Spleen (tissue), 11 donors: ENCODE measurements at regions not wholly inside any gene's neighbourhood (a gene's known extent, or its start where the extent isn't known, plus 50 kb on each side); places are given as distances from the start of the nearest gene placed in this dataset.

Source experiments
- DNase-seq: peaks from one replicate; pipeline ENCODE4 v3.0.0-alpha.2; 2020
- H3K27ac ChIP-seq, 8 donors: fragments of 200-600 bp; sonication (generic) in 7 of 8; 1 replicate in 4 of 8; 2 replicates in 4 of 8; pipeline versions ENCODE4 v1.5.0 to v1.8.0; 2016 to 2021; ENCODE audit warnings: inconsistent platforms in 4 of 8, mild to moderate bottlenecking in 4 of 8, moderate library complexity in 1 of 8
- H3K27me3 ChIP-seq, 7 donors: fragments of 200-600 bp; sonication (generic) in 6 of 7; replicated peaks in 1 of 7; 1 replicate in 4 of 7; 2 replicates in 3 of 7; pipeline versions ENCODE4 v1.5.0 to v1.8.0; 2016 to 2021; ENCODE audit warnings: inconsistent platforms in 3 of 7, mild to moderate bottlenecking in 1 of 7
- H3K36me3 ChIP-seq, 6 donors: fragments of 200-600 bp; sonication (generic) in 5 of 6; 1 replicate in 4 of 6; 2 replicates in 2 of 6; pipeline versions ENCODE4 v1.5.0 to v1.8.0; 2016 to 2021; ENCODE audit warnings: inconsistent platforms in 2 of 6
- H3K4me1 ChIP-seq, 6 donors: fragments of 200-600 bp; sonication (generic) in 5 of 6; 1 replicate in 3 of 6; 2 replicates in 3 of 6; pipeline versions ENCODE4 v1.5.0 to v1.8.0; 2016 to 2021; ENCODE audit warnings: inconsistent platforms in 3 of 6
- H3K4me3 ChIP-seq, 8 donors: fragments of 200-600 bp; sonication (generic) in 7 of 8; 1 replicate in 4 of 8; 2 replicates in 4 of 8; pipeline versions ENCODE4 v1.5.0 to v1.8.0; 2016 to 2021; ENCODE audit warnings: inconsistent platforms in 4 of 8, mild to moderate bottlenecking in 4 of 8, moderate library complexity in 2 of 8
- H3K9me3 ChIP-seq, 8 donors: fragments of 200-600 bp; sonication (generic) in 7 of 8; 1 replicate in 4 of 8; 2 replicates in 4 of 8; pipeline versions ENCODE4 v1.5.0 to v1.8.0; 2016 to 2021; ENCODE audit warnings: inconsistent platforms in 4 of 8
- POLR2A ChIP-seq, 3 donors: fragments of 450-650 bp; IDR thresholded peaks; one replicate each; pipeline ENCODE4 v1.5.1; 2017; ENCODE audit warnings: antibody characterized with exemption in 3 of 3, mild to moderate bottlenecking in 1 of 3
- POLR2AphosphoS5 ChIP-seq, 3 donors: sonication (generic); formaldehyde crosslinking; IDR thresholded peaks; one replicate each; pipeline ENCODE4 v1.5.1; 2017; ENCODE audit warnings: antibody characterized with exemption in 3 of 3
- WGBS, 5 donors: extraction: QIAGEN DNeasy Blood & Tissue Kit in 3 of 5; methylation state at CpG; one replicate each; pipeline versions ENCODE4 v1.1.5 to v1.1.7; 2013 to 2018; 5-methylcytosine and 5-hydroxymethylcytosine counted together
- intact Hi-C: fragments of 100-400 bp; cut with DNase I; formaldehyde crosslinking; loops from one replicate; pipeline ENCODE4 v1.15.0; 2023; ENCODE audit warnings: low total_unique reads
- TF ChIP-seq, protein P1 (sequence below), 11 experiments: fragments of 200-600 bp in 7 of 11; fragments of 450-650 bp in 4 of 11; sonication (generic) in 4 of 11; IDR thresholded peaks in 8 of 11; conservative IDR thresholded peaks in 3 of 11; 1 replicate in 7 of 11; 2 replicates in 4 of 11; pipeline versions ENCODE4 v1.4.0 to v1.8.0; 2016 to 2021; ENCODE audit warnings: antibody characterized with exemption in 11 of 11, inconsistent platforms in 4 of 11, mild to moderate bottlenecking in 1 of 11
- donor health status: healthy with polysubstance abuse.
- donor health status: DM: no; HTN: no; CAD: no; lungs with moderate emphysema.
- donor health status: DM: no; HTN: no; CAD: no.
- donor health status: Bipolar disorder and iron deficiency.
- donor health status: healthy.
- donor health status: DM: no; HTN: no; CAD: no.
- donor health status: DM: yes; HTN: yes; CAD: no.

DNA sequence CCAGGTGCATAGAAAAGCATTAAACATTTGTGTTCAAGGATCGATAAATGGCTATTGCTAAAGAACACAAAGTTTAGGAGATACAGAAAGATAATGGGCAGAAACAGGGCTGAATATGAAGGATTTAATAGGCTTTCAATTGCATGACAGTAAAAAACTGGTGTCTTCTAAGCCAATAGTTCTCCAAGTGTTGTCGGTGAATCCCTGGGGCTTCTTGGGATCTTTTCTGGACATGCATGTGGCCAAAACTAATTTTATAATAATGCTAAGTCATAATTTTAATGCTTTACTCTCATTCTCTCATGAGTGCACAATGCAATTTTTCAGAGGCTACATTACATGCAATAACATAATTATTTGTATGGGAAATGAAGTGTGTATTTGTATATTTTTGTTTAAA, 521.1 kb upstream of the ANKRD30A start:
- intact Hi-C loops, result no loop called here
- no peaks in the 10 kb centered on the region for H3K4me1 ChIP-seq
- H3K36me3 ChIP-seq, result no peaks in the 10 kb centered on the region
- 93 to 100% (median 98%) methylated on average over 2 of the region's 2 CpGs for WGBS, 5 donors
- TF ChIP-seq POLR2AphosphoS5 (IDR thresholded peaks at IDR 0.05) (no peak), POLR2A (IDR thresholded peaks at IDR 0.05) (no peak)
- TF ChIP-seq, protein P1, sequence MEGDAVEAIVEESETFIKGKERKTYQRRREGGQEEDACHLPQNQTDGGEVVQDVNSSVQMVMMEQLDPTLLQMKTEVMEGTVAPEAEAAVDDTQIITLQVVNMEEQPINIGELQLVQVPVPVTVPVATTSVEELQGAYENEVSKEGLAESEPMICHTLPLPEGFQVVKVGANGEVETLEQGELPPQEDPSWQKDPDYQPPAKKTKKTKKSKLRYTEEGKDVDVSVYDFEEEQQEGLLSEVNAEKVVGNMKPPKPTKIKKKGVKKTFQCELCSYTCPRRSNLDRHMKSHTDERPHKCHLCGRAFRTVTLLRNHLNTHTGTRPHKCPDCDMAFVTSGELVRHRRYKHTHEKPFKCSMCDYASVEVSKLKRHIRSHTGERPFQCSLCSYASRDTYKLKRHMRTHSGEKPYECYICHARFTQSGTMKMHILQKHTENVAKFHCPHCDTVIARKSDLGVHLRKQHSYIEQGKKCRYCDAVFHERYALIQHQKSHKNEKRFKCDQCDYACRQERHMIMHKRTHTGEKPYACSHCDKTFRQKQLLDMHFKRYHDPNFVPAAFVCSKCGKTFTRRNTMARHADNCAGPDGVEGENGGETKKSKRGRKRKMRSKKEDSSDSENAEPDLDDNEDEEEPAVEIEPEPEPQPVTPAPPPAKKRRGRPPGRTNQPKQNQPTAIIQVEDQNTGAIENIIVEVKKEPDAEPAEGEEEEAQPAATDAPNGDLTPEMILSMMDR (IDR thresholded peaks at IDR 0.05 in 8 of 11, conservative IDR thresholded peaks at IDR 0.05 in 3 of 11), result no peak
- H3K4me3 ChIP-seq, result no peak overlapping the region
- no peak overlapping the region for H3K27ac ChIP-seq
- H3K27me3 ChIP-seq, result no peaks in the 10 kb centered on the region
- DNase-seq, result no peak
- no peaks in the 10 kb centered on the region for H3K9me3 ChIP-seq

DNA sequence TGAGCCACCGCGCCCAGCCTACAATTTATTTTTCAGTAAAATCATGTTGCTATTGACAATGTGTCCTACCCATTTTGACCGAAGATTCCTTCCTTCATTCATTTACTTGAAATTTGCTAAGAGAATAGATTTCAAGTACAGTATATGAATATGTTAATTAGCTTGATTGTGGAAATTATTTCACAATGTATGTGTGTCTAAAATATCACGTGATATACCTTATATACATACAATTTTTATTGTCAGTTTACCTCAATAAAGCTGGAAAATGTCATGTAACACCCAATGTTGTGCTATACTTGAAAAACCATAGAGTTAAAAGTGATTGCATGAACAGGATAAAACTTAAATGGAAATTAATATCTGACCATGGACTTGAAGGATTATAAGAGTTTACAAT, 521.7 kb upstream of the ANKRD30A start:
- no peaks in the 10 kb centered on the region for H3K4me1 ChIP-seq
- intact Hi-C loops, result no loop called here
- no peaks in the 10 kb centered on the region for H3K27me3 ChIP-seq
- no peak overlapping the region for H3K27ac ChIP-seq
- no peak for DNase-seq
- TF ChIP-seq POLR2AphosphoS5 (IDR thresholded peaks at IDR 0.05) (no peak), POLR2A (IDR thresholded peaks at IDR 0.05) (no peak)
- TF ChIP-seq, protein P1 (IDR thresholded peaks at IDR 0.05 in 8 of 11, conservative IDR thresholded peaks at IDR 0.05 in 3 of 11), result no peak
- no peak overlapping the region for H3K4me3 ChIP-seq
- H3K9me3 ChIP-seq, result no peaks in the 10 kb centered on the region
- 84 to 93% (median 92%) methylated on average over 4 of the region's 4 CpGs for WGBS, 5 donors
- no peaks in the 10 kb centered on the region for H3K36me3 ChIP-seq

DNA sequence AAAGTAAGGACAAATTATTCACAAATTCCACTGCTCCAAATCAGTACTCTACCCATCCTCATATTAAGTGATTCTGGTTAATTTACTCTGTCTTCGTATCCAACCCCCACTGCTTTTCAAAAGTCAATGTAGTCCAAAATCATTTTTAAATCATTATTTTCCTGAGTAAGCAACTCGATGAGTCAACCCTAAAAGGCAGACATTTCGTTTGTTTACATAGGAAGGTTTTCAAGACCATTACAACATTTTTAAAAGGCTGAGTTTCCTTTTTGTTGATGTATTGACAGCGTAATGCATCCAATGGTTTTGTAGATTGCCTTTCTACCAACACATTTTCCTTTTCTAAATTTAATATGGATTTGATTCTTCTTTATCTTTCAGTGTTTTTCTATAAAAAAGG, 523.0 kb upstream of the ANKRD30A start:
- H3K9me3 ChIP-seq, result no peaks in the 10 kb centered on the region
- H3K27ac ChIP-seq, result no peak overlapping the region
- TF ChIP-seq, protein P1 (IDR thresholded peaks at IDR 0.05 in 8 of 11, conservative IDR thresholded peaks at IDR 0.05 in 3 of 11), result no peak
- TF ChIP-seq POLR2AphosphoS5 (IDR thresholded peaks at IDR 0.05) (no peak), POLR2A (IDR thresholded peaks at IDR 0.05) (no peak)
- H3K4me3 ChIP-seq, result no peak overlapping the region
- WGBS, 5 donors, result 55 to 73% (median 65%) methylated on average over 4 of the region's 4 CpGs
- intact Hi-C loops, result no loop called here
- H3K36me3 ChIP-seq, result no peaks in the 10 kb centered on the region
- no peak for DNase-seq
- no peaks in the 10 kb centered on the region for H3K4me1 ChIP-seq
- H3K27me3 ChIP-seq, result no peaks in the 10 kb centered on the region

DNA sequence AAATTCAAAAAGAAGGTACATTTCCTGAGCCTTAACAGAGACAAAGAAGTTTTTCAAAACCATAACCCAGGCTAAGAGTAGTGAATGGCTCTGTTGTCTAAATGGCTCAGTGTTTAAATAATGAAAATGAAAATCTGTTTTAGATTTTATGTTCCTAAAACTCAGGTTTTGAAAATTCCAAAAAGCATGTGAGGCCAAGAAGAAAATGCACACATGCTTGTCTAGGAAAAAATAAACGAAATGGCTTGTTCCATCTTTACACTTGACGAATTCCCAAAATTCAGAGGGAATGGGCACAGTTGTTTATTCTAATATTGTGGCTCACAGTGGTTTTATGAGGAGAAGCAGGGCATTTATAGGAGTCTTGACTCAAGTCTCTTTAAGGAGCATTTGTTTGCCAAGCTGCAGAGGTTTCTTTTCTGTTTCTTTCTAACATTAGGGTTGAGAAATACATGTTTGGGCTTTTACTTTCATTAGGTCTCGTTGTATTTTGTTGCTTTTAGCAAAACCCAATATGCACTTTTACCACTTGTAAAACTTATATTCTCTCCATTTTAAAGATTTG, 527.6 kb upstream of the ANKRD30A start:
- intact Hi-C loops, result no loop called here
- DNase-seq, result no peak
- Histone ChIP-seq H3K4me3 (no peak overlapping the region), H3K27me3 (no peaks in the 10 kb centered on the region), H3K36me3 (no peaks in the 10 kb centered on the region), H3K4me1 (no peaks in the 10 kb centered on the region), H3K9me3 (no peaks in the 10 kb centered on the region), H3K27ac (no peak overlapping the region)
- no peak for TF ChIP-seq POLR2AphosphoS5 (IDR thresholded peaks at IDR 0.05)
- TF ChIP-seq, protein P1 (IDR thresholded peaks at IDR 0.05 in 8 of 11, conservative IDR thresholded peaks at IDR 0.05 in 3 of 11), result no peak
- TF ChIP-seq POLR2A (IDR thresholded peaks at IDR 0.05), result no peak
- 46 to 63% (median 51%) methylated on average over 3 of the region's 3 CpGs for WGBS, 5 donors
